NT2/D1 (cell line): ENCODE measurements at regions not wholly inside any gene's neighbourhood (a gene's known extent, or its start where the extent isn't known, plus 50 kb on each side); places are given as distances from the start of the nearest gene placed in this dataset.

Experiments
- SUZ12 ChIP-seq: IDR thresholded peaks from 2 replicates; pipeline ENCODE4 v1.6.1; 2011; ENCODE audit not compliant: insufficient read length, insufficient read depth; ENCODE audit errors: extremely low read depth
- YY1 ChIP-seq: IDR thresholded peaks from 2 replicates; pipeline ENCODE4 v1.6.1; 2011; ENCODE audit not compliant: insufficient read length, insufficient read depth
- ZNF274 ChIP-seq: IDR thresholded peaks from 2 replicates; pipeline ENCODE4 v1.6.1; 2011; ENCODE audit warnings: mild to moderate bottlenecking, low read depth, low read length

DNA sequence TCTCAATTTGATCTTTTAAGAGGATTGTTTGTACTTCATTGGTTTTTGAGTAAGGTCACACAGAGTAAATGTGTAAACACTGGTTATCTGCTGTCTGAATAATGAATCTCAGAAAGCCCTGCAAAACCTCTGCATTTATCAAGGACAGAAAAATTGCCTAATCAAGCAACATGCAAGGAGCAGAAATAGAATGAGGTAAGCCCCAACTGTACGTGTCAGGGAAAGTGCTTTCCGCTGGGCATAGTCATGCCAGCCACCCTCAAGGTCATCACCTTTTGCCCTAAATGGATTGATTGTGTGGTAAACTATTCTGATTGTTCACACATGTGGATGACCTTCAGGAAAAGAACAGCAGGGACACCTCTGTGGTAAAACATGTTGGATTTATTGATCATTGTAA lies 376.9 kb upstream of the KCNN2 start:
- TF ChIP-seq YY1 (no peak), ZNF274 (no peak), SUZ12 (no peak)
